A673 (cell line): ENCODE measurements at regions not wholly inside any gene's neighbourhood (a gene's known extent, or its start where the extent isn't known, plus 50 kb on each side); places are given as distances from the start of the nearest gene placed in this dataset.

Experiments used
- CTCF ChIP-seq: fragments of 300-800, 200-600 bp; sonication (generic); conservative IDR thresholded peaks from 2 replicates; pipeline ENCODE4 v1.5.1; 2017; ENCODE audit warnings: low read depth, mild to moderate bottlenecking, antibody characterized with exemption, low read length, moderate library complexity, mixed read lengths
- EZH2 ChIP-seq: fragments of 200-600 bp; sonication (generic); IDR thresholded peaks from 2 replicates; pipeline ENCODE4 v1.6.1; 2017; ENCODE audit warnings: borderline replicate concordance, low read depth, mild to moderate bottlenecking, mixed read lengths, antibody characterized with exemption, low read length; ENCODE audit not compliant: poor library complexity, severe bottlenecking

- TF ChIP-seq CTCF (no peak), EZH2 (no peak)
These were observed 72.5 kb downstream of the RAD51AP2 start for GRCh38 chr2:17445744-17446143.
